SU-DHL-6 (cell line): ENCODE measurements at regions not wholly inside any gene's neighbourhood (a gene's known extent, or its start where the extent isn't known, plus 50 kb on each side); places are given as distances from the start of the nearest gene placed in this dataset.

Experiments used
- H2AFZ ChIP-seq: fragments of 200-600 bp; sonication (generic); 2 replicates; pipeline ENCODE4 v1.6.1; 2014; ENCODE audit warnings: low read depth, mild to moderate bottlenecking, moderate library complexity, mixed read lengths, antibody characterized with exemption, low read length; ENCODE audit not compliant: severe bottlenecking
- H3F3A ChIP-seq: fragments of 200-600 bp; shearing (Covaris generic); 2 replicates; pipeline ENCODE4 v1.6.0; 2016; ENCODE audit warnings: antibody characterized with exemption, mild to moderate bottlenecking; ENCODE audit not compliant: insufficient read depth
- H3K27ac ChIP-seq: fragments of 200-600 bp; sonication (generic); 2 replicates; pipeline ENCODE4 v1.5.1; 2016; ENCODE audit warnings: low read depth, mild to moderate bottlenecking, low read length, moderate library complexity, mixed read lengths
- H3K27me3 ChIP-seq: fragments of 200-600 bp; sonication (generic), shearing (Covaris generic); 2 replicates; pipeline ENCODE4 v1.6.0; 2014; ENCODE audit warnings: mild to moderate bottlenecking, low read length
- H3K36me3 ChIP-seq: fragments of 200-600 bp; sonication (generic); 2 replicates; pipeline ENCODE4 v1.6.1; 2014; ENCODE audit warnings: mild to moderate bottlenecking, low read length, mixed read lengths
- H3K4me2 ChIP-seq: fragments of 300-600, 200-600 bp; shearing (Covaris generic), sonication (generic); 2 replicates; pipeline ENCODE4 v1.6.0; 2014; ENCODE audit warnings: low read length, low read depth, mild to moderate bottlenecking; ENCODE audit not compliant: poor library complexity, severe bottlenecking
- H3K4me3 ChIP-seq: fragments of 200-600 bp; sonication (generic); 2 replicates; pipeline ENCODE4 v1.5.1; 2014; ENCODE audit warnings: antibody characterized with exemption, low read length, mild to moderate bottlenecking, mixed read lengths; ENCODE audit not compliant: insufficient read depth, poor library complexity, severe bottlenecking
- H3K79me2 ChIP-seq: fragments of 200-600 bp; sonication (generic); 2 replicates; pipeline ENCODE4 v1.6.1; 2014; ENCODE audit warnings: mild to moderate bottlenecking, low read length, moderate library complexity; ENCODE audit not compliant: insufficient read depth
- H3K9ac ChIP-seq: fragments of 200-600 bp; sonication (generic); 2 replicates; pipeline ENCODE4 v1.7.0; 2014; ENCODE audit warnings: mild to moderate bottlenecking, low read length
- H3K9me2 ChIP-seq: fragments of 200-600 bp; sonication (generic); replicated peaks from 2 replicates; pipeline ENCODE4 v1.6.1; 2014; ENCODE audit warnings: low read length; ENCODE audit not compliant: insufficient read depth
- H3K9me3 ChIP-seq: fragments of 200-600 bp; sonication (generic); 2 replicates; pipeline ENCODE4 v1.6.1; 2014; ENCODE audit warnings: low read length, mixed read lengths; ENCODE audit not compliant: insufficient read depth
- H4K20me1 ChIP-seq: fragments of 200-600 bp; sonication (generic); 2 replicates; pipeline ENCODE4 v1.6.1; 2014; ENCODE audit warnings: low read depth, mild to moderate bottlenecking, antibody characterized with exemption, low read length, moderate library complexity, mixed read lengths
- EZH2phosphoT487 ChIP-seq: fragments of 200-600 bp; sonication (generic), shearing (Covaris generic); conservative IDR thresholded peaks from 2 replicates; pipeline ENCODE4 v1.6.1; 2018; ENCODE audit warnings: mild to moderate bottlenecking, antibody characterized with exemption, low read length, moderate library complexity, mixed read lengths
- TF ChIP-seq, protein P1 (sequence below): fragments of 200-600 bp; sonication (generic); IDR thresholded peaks from one replicate; pipeline ENCODE4 v1.5.1; 2017; ENCODE audit warnings: antibody characterized with exemption, mild to moderate bottlenecking, low read length, moderate library complexity; ENCODE audit not compliant: insufficient read depth, poor library complexity, severe bottlenecking

GRCh38 chr17:33989361-33990148 lies 265.5 kb upstream of the CCL2 start:
- Histone ChIP-seq H3K4me3 (no peak overlapping the region), H3F3A (no peaks in the 10 kb centered on the region), H3K36me3 (no peaks in the 10 kb centered on the region), H3K9me2 (no peaks in the 10 kb centered on the region), H4K20me1 (no peaks in the 10 kb centered on the region), H2AFZ (no peak overlapping the region), H3K27ac (no peak overlapping the region), H3K4me2 (no peak overlapping the region), H3K9me3 (no peaks in the 10 kb centered on the region), H3K79me2 (no peaks in the 10 kb centered on the region), H3K27me3 (no peaks in the 10 kb centered on the region), H3K9ac (no peak overlapping the region)
- TF ChIP-seq EZH2phosphoT487 = no peak
- TF ChIP-seq, protein P1, sequence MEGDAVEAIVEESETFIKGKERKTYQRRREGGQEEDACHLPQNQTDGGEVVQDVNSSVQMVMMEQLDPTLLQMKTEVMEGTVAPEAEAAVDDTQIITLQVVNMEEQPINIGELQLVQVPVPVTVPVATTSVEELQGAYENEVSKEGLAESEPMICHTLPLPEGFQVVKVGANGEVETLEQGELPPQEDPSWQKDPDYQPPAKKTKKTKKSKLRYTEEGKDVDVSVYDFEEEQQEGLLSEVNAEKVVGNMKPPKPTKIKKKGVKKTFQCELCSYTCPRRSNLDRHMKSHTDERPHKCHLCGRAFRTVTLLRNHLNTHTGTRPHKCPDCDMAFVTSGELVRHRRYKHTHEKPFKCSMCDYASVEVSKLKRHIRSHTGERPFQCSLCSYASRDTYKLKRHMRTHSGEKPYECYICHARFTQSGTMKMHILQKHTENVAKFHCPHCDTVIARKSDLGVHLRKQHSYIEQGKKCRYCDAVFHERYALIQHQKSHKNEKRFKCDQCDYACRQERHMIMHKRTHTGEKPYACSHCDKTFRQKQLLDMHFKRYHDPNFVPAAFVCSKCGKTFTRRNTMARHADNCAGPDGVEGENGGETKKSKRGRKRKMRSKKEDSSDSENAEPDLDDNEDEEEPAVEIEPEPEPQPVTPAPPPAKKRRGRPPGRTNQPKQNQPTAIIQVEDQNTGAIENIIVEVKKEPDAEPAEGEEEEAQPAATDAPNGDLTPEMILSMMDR = no peak

- Histone ChIP-seq H3K4me3 (no peak overlapping the region), H3K27ac (no peak overlapping the region), H3K27me3 (no peaks in the 10 kb centered on the region), H4K20me1 (no peaks in the 10 kb centered on the region), H2AFZ (no peak overlapping the region), H3K9me2 (no peaks in the 10 kb centered on the region), H3K9me3 (no peaks in the 10 kb centered on the region), H3F3A (no peaks in the 10 kb centered on the region), H3K79me2 (no peaks in the 10 kb centered on the region), H3K4me2 (no peak overlapping the region), H3K9ac (no peak overlapping the region), H3K36me3 (no peaks in the 10 kb centered on the region)
- TF ChIP-seq EZH2phosphoT487 = no peak
- TF ChIP-seq, protein P1 = no peak
These were observed 264.0 kb upstream of the CCL2 start for GRCh38 chr17:33990943-33991706.

DNA sequence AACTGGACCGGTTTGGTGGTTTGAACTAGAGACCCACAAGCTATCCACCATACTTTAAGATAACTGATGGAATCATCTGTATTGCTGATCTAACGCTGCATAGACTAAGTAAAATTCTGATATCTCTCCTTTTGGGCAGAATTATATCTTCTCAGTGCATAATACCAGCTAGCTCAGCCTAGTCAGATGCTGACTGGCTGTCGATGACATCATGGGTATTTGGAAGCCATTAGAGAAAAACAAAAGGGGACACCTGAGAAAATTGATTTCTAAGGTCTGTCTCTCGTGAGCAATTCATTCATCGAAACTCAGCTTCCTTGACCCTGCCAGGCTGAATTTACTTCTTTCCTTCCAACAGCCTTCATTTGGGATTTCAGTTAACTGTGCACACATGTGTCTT lies 263.0 kb upstream of the CCL2 start:
- no peaks in the 10 kb centered on the region for H3K27me3 ChIP-seq
- no peaks in the 10 kb centered on the region for H4K20me1 ChIP-seq
- TF ChIP-seq EZH2phosphoT487 = no peak
- TF ChIP-seq, protein P1 = no peak
- no peaks in the 10 kb centered on the region for H3K79me2 ChIP-seq
- no peaks in the 10 kb centered on the region for H3K9me2 ChIP-seq
- no peak overlapping the region for H3K9ac ChIP-seq
- no peaks in the 10 kb centered on the region for H3F3A ChIP-seq
- H3K27ac ChIP-seq = no peak overlapping the region
- no peaks in the 10 kb centered on the region for H3K36me3 ChIP-seq
- no peak overlapping the region for H2AFZ ChIP-seq
- no peak overlapping the region for H3K4me3 ChIP-seq
- no peak overlapping the region for H3K4me2 ChIP-seq
- no peaks in the 10 kb centered on the region for H3K9me3 ChIP-seq
